ENCODE measurements at regions not wholly inside any gene's neighbourhood (a gene's known extent, or its start where the extent isn't known, plus 50 kb on each side); places are given as distances from the start of the nearest gene placed in this dataset.

DNA sequence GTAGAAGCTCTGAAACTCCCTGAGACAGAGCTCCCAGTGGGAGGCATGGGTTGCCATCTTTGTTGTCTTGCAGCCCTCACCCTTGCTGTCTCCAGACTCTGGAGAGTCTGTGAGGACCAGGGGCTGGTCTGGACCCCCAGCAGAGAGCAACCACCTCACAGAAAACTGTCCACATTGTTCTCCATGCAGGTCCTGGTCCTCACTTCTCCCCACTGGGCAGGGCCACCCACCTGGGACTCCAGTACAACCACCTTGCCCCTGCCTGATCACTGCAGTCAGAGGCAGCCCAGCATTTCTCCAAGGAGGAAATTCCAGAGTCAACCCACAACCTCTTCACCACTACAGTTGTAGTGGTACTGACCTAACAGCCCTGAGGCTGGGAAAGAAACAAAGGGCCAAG is 285.6 kb upstream of the RPS23 start:
- TF ChIP-seq, protein P1, sequence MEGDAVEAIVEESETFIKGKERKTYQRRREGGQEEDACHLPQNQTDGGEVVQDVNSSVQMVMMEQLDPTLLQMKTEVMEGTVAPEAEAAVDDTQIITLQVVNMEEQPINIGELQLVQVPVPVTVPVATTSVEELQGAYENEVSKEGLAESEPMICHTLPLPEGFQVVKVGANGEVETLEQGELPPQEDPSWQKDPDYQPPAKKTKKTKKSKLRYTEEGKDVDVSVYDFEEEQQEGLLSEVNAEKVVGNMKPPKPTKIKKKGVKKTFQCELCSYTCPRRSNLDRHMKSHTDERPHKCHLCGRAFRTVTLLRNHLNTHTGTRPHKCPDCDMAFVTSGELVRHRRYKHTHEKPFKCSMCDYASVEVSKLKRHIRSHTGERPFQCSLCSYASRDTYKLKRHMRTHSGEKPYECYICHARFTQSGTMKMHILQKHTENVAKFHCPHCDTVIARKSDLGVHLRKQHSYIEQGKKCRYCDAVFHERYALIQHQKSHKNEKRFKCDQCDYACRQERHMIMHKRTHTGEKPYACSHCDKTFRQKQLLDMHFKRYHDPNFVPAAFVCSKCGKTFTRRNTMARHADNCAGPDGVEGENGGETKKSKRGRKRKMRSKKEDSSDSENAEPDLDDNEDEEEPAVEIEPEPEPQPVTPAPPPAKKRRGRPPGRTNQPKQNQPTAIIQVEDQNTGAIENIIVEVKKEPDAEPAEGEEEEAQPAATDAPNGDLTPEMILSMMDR (IDR thresholded peaks at IDR 0.05), result no peak
- TF ChIP-seq POLR2A (IDR thresholded peaks at IDR 0.05) (no peak), POLR2AphosphoS5 (IDR thresholded peaks at IDR 0.05) (no peak), EP300 (IDR thresholded peaks at IDR 0.05) (no peak)

Data from upper lobe of left lung (tissue), 4 donors.